GM18508 (cell line): ENCODE measurements at regions not wholly inside any gene's neighbourhood (a gene's known extent, or its start where the extent isn't known, plus 50 kb on each side); places are given as distances from the start of the nearest gene placed in this dataset.
"Not testable (repeated sequence)": the region's sequence is repeated elsewhere in the genome, so short reads cannot be mapped to it uniquely, and the experiment has no call there.

Source experiments
- ATAC-seq: cut with Tn5 transposase; IDR thresholded peaks from one replicate; pipeline ENCODE4 v1.9.1; 2021; ENCODE audit warnings: moderate number of reproducible peaks; ENCODE audit not compliant: insufficient read depth, unreplicated experiment

DNA sequence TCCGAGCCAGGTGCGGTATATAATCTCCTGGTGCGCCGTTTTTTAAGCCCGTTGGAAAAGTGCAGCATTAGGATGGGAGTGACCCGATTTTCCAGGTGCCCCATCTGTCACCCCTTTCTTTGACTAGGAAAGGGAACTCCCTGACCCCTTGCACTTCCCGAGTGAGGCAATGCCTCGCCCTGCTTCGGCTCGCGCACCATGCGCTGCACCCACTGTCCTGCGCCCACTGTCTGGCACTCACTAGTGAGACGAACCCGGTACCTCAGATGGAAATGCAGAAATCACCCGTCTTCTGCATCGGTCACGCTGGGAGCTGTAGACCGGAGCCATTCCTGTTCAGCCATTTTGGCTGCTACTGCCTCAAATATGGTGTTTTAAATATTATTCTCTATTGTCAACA, 198.0 kb downstream of the MEIS1 start:
- ATAC-seq, result not testable (repeated sequence)

- ATAC-seq, result no peak
These were observed 198.7 kb downstream of the MEIS1 start for GRCh38 chr2:66633631-66634030.

GRCh38 chr2:66634784-66635183, 199.9 kb downstream of the MEIS1 start:
- no peak for ATAC-seq

DNA sequence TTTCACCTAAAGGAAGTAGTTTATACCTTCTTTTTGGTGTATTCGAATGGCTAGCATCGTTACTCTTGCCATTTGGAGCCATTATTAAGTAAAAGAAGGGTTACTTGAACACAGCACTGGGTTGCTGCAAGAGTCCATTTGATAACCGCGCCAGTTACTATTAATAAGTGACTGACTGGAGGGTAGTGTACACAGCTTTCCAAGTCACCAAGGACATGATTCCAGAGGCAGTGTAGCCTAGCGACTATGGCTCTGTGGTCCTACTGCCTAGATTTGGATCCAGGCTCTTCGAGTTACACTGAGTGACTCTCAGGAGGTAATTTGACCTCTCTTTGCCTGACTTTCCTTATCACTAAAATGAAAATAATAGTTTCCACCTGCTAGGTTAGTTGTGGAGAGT, 206.8 kb downstream of the MEIS1 start:
- no peak for ATAC-seq

- not testable (repeated sequence) for ATAC-seq
These were observed 213.2 kb downstream of the MEIS1 start for GRCh38 chr2:66648081-66648480.

DNA sequence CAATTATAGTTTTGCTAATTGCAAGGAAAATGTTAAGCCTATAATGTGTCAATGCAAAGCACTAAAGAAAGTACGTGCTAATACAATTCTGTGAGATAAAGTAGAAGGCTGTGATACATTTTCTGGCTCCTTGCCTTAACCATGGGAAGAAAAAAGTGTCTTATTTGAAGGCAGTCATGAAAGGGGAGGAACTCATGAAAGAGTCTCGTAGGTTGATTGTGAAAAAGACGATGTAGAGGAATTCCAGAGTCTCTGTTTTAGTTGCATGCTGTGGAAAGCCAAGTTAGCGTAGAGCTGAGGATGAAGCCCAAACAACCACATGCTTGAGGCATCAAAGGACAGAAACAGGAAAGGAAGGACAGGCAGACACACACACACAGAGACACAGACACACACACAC, 214.1 kb downstream of the MEIS1 start:
- no peak for ATAC-seq

DNA sequence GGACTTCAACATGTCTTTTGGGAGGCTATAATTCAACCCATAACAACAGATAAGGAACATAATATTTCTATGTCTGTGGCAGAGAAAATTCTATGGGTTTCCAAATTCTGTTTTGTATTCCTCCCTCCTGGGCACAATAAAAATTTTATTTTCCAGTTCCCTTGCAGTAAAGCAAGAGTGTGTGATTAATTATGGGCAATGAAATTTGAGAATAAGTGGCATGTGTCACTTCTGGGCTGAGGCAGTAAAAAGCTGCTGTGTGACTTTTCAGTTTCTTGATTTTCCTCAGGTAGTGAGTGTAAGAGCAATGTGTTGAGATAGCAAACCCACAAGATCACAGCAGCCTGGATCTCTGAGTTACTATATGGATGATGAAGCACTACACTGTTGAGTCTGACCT, 216.4 kb downstream of the MEIS1 start:
- ATAC-seq, result no peak

- no peak for ATAC-seq
These were observed 225.9 kb downstream of the MEIS1 start for GRCh38 chr2:66660804-66661203.

DNA sequence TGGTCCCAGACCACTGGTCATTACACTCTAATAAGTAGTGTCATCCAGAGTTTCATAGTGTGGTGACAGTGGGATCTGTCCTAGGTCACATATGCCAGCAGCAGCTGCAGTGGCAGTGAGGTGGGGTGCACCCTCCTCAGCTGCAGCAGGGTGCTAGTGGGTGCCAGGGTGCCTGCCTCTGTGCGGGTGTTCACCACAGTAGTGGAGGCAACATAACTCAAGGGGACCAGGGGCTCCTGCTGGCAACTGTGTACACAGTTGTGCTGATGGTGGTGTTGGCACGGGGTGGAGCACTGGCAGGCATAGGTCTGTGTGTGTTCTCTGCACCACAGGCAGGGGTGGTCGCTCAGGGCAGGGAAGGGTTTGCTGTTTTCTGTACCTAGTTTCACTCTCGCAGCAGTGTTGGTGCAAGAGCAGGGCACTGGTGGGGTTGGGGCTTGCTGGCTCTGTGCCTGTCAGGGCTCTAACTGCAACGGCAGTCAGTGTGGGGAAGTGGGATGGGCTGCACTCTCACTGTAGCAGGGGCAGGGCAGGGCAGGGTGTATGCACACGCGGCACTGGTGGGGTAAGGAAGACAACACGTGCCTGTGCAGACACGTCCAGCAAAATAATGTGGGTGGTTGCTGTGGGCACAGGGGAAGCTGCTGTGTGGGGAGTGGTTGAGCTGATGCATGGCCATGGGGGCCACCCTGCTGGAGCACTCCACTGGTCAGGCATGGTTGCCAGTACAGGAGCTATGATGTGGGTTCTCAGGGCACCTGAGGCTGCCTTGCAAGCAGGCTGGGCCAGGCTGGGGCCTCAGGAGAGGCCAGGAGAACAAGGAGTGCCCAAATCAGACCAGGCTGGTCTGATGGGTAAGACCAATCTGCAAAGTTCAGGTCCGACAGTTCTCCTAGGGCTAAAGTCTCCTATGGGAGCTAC, 226.6 kb downstream of the MEIS1 start:
- no peak for ATAC-seq

GRCh38 chr2:66665124-66665984, 230.4 kb downstream of the MEIS1 start:
- ATAC-seq, result no peak

GRCh38 chr2:66667301-66667700, 232.4 kb downstream of the MEIS1 start:
- ATAC-seq, result no peak

DNA sequence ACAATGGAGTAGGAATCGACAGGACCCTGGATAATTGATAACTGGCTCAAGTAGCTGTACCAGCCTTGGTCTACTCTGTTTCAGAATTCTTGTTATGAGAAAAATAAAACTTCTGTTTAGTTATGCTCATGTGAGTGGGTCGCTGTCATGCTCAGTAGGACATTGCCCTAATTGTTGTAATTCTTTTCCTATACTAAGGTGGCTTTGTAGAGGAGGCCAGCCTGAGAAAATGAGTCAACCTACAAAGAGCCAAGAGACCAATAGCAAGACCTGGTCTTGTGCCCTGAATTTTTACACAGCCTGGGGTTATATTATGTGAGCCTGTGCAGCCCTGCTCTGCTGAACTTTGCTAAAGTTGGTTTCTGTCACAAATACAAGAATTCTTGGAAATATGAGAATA, 238.4 kb downstream of the MEIS1 start:
- no peak for ATAC-seq

DNA sequence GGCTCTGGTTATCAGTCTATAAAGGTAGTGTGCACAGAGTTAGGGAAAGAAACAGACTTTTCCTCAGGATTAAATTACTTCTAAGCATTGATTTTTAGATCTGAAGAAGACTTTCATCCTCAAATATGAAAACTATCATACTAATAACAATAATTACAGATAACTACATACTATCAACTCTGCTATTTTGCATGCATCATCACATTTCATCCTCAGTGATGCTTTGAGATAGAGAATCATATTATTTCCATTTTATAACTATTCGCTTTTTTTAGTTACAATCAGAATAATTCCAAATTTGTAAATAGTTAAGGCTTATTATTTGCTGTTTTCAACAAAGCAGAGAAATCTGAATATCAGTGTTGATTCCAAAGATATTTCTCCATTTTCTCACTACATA, 239.2 kb downstream of the MEIS1 start:
- no peak for ATAC-seq

DNA sequence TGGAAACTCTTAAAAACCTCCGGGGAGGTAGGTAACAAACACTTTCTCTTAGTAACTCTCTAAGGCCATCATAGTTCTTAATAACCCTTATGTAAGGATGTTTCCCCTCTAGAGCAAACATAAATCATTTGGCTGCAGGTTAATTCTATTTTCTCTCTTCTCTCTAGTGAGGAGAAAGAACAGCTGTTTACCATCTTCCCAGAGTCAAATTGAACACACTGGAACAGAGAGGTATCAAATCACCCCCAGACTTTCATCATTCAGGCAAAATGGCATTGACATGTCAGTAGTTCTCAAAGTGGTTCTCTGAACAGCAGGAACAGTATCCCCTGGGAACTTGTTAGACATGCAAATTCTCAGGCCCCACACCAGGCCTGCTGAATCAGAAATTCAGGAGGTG, 240.7 kb downstream of the MEIS1 start:
- no peak for ATAC-seq

- ATAC-seq, result no peak
These were observed 244.5 kb downstream of the MEIS1 start for GRCh38 chr2:66679442-66679841.

DNA sequence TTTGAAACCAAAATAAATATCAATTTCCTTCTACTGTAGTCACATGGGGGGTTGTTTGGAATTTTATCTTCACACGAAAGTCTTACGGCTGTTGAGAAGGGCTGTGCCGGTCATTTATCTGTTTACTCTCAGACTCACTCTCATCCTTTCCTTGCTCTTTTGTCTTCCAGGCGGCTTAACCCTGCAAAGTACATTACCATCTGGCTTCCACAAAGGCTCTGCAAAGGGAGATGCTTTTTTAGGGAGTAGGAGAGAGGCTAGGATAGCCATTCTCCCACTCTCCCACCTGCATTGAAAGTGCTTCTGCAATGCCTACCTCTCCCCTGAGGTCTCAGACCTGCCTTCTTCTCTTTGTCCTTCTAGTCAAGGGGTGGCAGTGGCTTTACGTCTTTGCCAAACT, 247.6 kb downstream of the MEIS1 start:
- ATAC-seq, result no peak

- ATAC-seq, result no peak
These were observed 248.1 kb downstream of the MEIS1 start for GRCh38 chr2:66683064-66683463.

DNA sequence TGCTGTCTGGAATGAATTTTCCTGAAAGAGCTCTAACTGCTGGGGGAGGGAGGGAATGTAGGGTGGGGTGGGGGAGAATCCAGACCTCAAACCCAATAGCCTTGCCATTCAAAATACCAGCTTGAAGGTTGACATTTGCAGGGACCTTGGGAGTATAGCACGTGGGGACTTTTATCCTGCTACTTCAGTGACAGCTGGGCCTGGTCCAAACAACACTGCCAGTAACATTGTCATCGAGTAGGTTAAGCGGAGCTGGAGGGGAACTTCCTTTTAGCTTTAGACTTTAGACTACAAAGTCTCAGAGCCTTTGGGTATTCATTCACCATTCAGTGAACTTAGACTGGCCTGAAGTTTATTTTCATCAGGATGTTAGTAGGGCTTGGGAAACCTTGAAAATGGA, 248.7 kb downstream of the MEIS1 start:
- no peak for ATAC-seq

DNA sequence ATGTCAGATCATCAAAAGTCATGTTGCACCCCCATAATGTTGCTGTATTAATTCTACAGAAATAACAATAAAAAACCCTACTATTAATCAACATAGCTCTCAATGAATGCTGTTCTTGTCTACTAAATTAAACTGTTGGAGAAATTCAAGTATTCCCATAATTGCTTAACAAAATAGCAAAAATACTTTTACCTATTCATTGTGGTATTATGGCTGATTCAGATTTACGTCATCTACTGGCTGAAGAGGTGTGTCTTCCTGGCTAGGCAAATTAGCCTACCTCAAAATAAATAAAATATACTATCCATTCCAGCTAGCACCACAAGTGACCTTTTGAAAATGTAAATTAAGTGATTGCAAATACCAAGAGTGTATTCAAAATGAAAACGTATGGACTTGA, 249.4 kb downstream of the MEIS1 start:
- no peak for ATAC-seq

DNA sequence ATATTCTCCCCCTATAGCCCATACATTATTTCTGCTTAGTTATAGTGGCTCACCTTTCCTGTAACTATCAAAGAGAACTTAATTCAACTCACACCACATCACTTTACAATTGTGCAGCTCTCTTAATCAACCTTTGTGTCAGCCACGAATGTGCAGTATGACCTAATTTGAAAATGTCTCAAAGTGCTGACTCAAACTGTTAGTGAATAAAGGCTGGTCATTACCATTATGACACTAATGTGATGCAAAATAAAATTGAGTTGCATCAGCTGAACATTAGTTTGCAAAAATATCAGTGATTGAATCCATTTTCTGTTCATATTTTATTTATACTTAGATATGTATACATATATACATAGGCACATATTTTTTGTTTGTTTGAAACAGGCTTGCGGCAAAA, 251.8 kb downstream of the MEIS1 start:
- ATAC-seq, result no peak

DNA sequence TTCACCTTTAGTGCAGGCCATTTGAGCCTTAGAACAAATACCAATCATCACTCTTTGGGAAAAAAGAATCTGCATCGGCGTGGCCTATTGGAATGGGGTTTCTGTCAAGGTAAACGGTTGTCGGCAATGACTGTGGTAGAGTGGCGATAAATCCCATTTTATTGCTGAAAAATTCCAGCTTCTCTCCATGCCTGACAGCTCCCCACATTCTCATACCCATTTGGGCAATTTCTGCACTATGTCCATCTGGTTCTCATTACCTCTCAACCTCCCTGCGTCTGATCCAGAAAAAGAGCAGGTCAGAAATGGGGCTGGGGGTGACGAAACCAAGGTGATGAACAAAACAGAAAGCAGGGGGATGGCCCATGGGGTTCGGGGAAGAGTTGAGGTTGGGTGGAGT, 254.0 kb downstream of the MEIS1 start:
- ATAC-seq, result no peak
